Mesenchymal stem cell (in vitro differentiated cells and primary cell): ENCODE measurements at regions not wholly inside any gene's neighbourhood (a gene's known extent, or its start where the extent isn't known, plus 50 kb on each side); places are given as distances from the start of the nearest gene placed in this dataset.
A peak's percentile ranks its signal among the peaks of the same experiment; 100 is the strongest.

ENCODE experiments used
- DNase-seq: peaks from one replicate; pipeline ENCODE4 v3.0.0-alpha.2; 2013
- H2AFZ ChIP-seq: one replicate; pipeline ENCODE4 v1.6.1; 2013; ENCODE audit warnings: low read depth, mild to moderate bottlenecking, control low read depth, inconsistent platforms, low read length, moderate library complexity
- H2AK5ac ChIP-seq: 2 replicates; pipeline ENCODE4 v1.6.1; 2013; ENCODE audit warnings: low read length, moderate library complexity, mild to moderate bottlenecking, inconsistent platforms; ENCODE audit not compliant: severe bottlenecking
- H2BK120ac ChIP-seq: one replicate; pipeline ENCODE4 v1.6.1; 2013; ENCODE audit warnings: low read depth, mild to moderate bottlenecking, inconsistent platforms, low read length, moderate library complexity
- H2BK12ac ChIP-seq, 2 experiments: one replicate each; pipeline ENCODE4 v1.6.1; 2013; ENCODE audit warnings: inconsistent platforms in 2 of 2, low read length in 2 of 2, mild to moderate bottlenecking in 2 of 2, moderate library complexity in 2 of 2, control low read depth in 1 of 2
- H2BK15ac ChIP-seq: one replicate; pipeline ENCODE4 v1.6.1; 2013; ENCODE audit warnings: mild to moderate bottlenecking, low read depth, inconsistent platforms; ENCODE audit not compliant: poor library complexity, severe bottlenecking
- H2BK5ac ChIP-seq: 2 replicates; pipeline ENCODE4 v1.6.1; 2013; ENCODE audit warnings: low read depth, mild to moderate bottlenecking, low read length, control low read depth, inconsistent platforms; ENCODE audit not compliant: poor library complexity, severe bottlenecking
- H3K14ac ChIP-seq, 2 experiments: one replicate each; pipeline ENCODE4 v1.6.1; 2013; ENCODE audit warnings: inconsistent platforms in 2 of 2, low read length in 2 of 2, control low read depth in 1 of 2, mild to moderate bottlenecking in 1 of 2, moderate library complexity in 1 of 2
- H3K18ac ChIP-seq, 2 experiments: one replicate each; pipeline ENCODE4 v1.6.1; 2013; ENCODE audit warnings: inconsistent platforms in 2 of 2, low read length in 2 of 2, control low read depth in 1 of 2, low read depth in 1 of 2, mild to moderate bottlenecking in 1 of 2
- H3K23ac ChIP-seq, 2 experiments: one replicate each; pipeline ENCODE4 v1.6.1; 2013; ENCODE audit warnings: inconsistent platforms in 2 of 2, low read length in 2 of 2, mild to moderate bottlenecking in 2 of 2, moderate library complexity in 2 of 2, control low read depth in 1 of 2
- H3K27ac ChIP-seq: 2 replicates; pipeline ENCODE4 v1.5.1; 2013; ENCODE audit warnings: mild to moderate bottlenecking, moderate library complexity, low read length, control low read depth, inconsistent platforms; ENCODE audit not compliant: poor library complexity, severe bottlenecking
- H3K27me3 ChIP-seq, 2 experiments: 2 replicates each; pipeline versions ENCODE4 v1.6.1 to v1.7.0; 2013; ENCODE audit warnings: low read length in 2 of 2, mild to moderate bottlenecking in 2 of 2, moderate library complexity in 2 of 2, control low read depth in 1 of 2, inconsistent platforms in 1 of 2; ENCODE audit not compliant: control insufficient read depth in 1 of 2, insufficient read depth in 1 of 2
- H3K36me3 ChIP-seq, 2 experiments: 2 replicates each; pipeline versions ENCODE4 v1.6.1 to v1.7.0; 2013; ENCODE audit warnings: low read length in 2 of 2, control low read depth in 1 of 2, inconsistent platforms in 1 of 2, low read depth in 1 of 2, mild to moderate bottlenecking in 1 of 2; ENCODE audit not compliant: insufficient read depth in 2 of 2, control insufficient read depth in 1 of 2
- H3K4ac ChIP-seq, 2 experiments: one replicate each; pipeline ENCODE4 v1.6.1; 2013; ENCODE audit warnings: inconsistent platforms in 2 of 2, low read length in 2 of 2, mild to moderate bottlenecking in 2 of 2, moderate library complexity in 2 of 2, control low read depth in 1 of 2, low read depth in 1 of 2
- H3K4me1 ChIP-seq: 2 replicates; pipeline ENCODE4 v1.6.1; 2013; ENCODE audit warnings: low read depth, low read length, control low read depth; ENCODE audit not compliant: control insufficient read depth, insufficient read depth
- H3K4me2 ChIP-seq: 2 replicates; pipeline ENCODE4 v1.6.1; 2013; ENCODE audit warnings: low read length, mild to moderate bottlenecking, inconsistent platforms; ENCODE audit not compliant: poor library complexity, severe bottlenecking
- H3K4me3 ChIP-seq, 2 experiments: 2 replicates each; pipeline versions ENCODE4 v1.5.1 to v1.7.0; 2013; ENCODE audit warnings: low read length in 2 of 2, mild to moderate bottlenecking in 2 of 2, control low read depth in 1 of 2, low read depth in 1 of 2; ENCODE audit not compliant: insufficient read depth in 1 of 2
- H3K79me1 ChIP-seq: replicated peaks from 2 replicates; pipeline ENCODE4 v1.6.1; 2013; ENCODE audit warnings: mild to moderate bottlenecking, control low read depth, low read length, inconsistent platforms; ENCODE audit not compliant: poor library complexity, severe bottlenecking
- H3K9ac ChIP-seq: 2 replicates; pipeline ENCODE4 v1.7.0; 2013; ENCODE audit warnings: mild to moderate bottlenecking, low read length, moderate library complexity
- H3K9me3 ChIP-seq: 2 replicates; pipeline ENCODE4 v1.7.0; 2013; ENCODE audit warnings: mild to moderate bottlenecking, low read length; ENCODE audit not compliant: control insufficient read depth
- H4K8ac ChIP-seq: one replicate; pipeline ENCODE4 v1.6.1; 2013; ENCODE audit warnings: inconsistent platforms, mild to moderate bottlenecking, low read length, moderate library complexity
- H4K91ac ChIP-seq: one replicate; pipeline ENCODE4 v1.6.1; 2013; ENCODE audit warnings: mild to moderate bottlenecking, low read length, inconsistent platforms
- WGBS: methylation state at CpG from one replicate; pipeline ENCODE4 v1.1.7; 2013; ENCODE audit warnings: mixed read lengths; 5-methylcytosine and 5-hydroxymethylcytosine counted together

DNA sequence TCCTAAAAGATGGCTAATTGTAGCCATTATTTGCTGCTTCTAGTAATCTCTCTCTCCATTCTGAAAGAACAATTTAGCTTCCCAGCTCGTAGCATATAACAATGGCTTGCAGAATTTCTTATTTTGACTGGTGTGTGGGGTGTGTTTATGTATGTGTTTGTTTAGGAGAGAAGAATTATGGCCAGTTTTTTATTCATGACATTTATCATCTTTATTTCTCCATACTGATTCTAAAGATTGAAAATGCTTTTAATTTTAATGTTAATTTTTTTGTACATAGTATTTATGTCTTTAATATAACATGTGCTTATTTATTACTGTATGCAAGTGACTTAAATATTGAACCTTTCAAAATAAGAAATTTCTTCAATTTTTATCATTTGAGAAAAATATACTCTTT is 115.8 kb upstream of the TMTC4 start:
- no peak overlapping the region for H4K8ac ChIP-seq
- H3K23ac ChIP-seq: no peak overlapping the region
- no peak overlapping the region for H2BK5ac ChIP-seq
- no peak overlapping the region for H2AFZ ChIP-seq
- no peak overlapping the region for H3K18ac ChIP-seq
- no peaks in the 10 kb centered on the region for H3K4me1 ChIP-seq
- no peak overlapping the region for H3K27ac ChIP-seq
- no peak overlapping the region for H3K14ac ChIP-seq
- H2AK5ac ChIP-seq: no peak overlapping the region
- H4K91ac ChIP-seq: no peak overlapping the region
- no peak overlapping the region for H2BK12ac ChIP-seq
- H3K4ac ChIP-seq: no peak overlapping the region
- no peaks in the 10 kb centered on the region for H3K36me3 ChIP-seq
- no peak overlapping the region for H2BK15ac ChIP-seq
- no peak overlapping the region for H3K4me2 ChIP-seq
- H2BK120ac ChIP-seq: no peak overlapping the region
- H3K9me3 ChIP-seq: peaks cover 8% of the 10 kb centered on the region
- H3K79me1 ChIP-seq: no peaks in the 10 kb centered on the region
- no peak overlapping the region for H3K4me3 ChIP-seq
- H3K9ac ChIP-seq: no peak overlapping the region
- H3K27me3 ChIP-seq: no peaks in the 10 kb centered on the region
- DNase-seq: no peak
- WGBS: no CpG with 5 or more reads among the region's 1 CpG

DNA sequence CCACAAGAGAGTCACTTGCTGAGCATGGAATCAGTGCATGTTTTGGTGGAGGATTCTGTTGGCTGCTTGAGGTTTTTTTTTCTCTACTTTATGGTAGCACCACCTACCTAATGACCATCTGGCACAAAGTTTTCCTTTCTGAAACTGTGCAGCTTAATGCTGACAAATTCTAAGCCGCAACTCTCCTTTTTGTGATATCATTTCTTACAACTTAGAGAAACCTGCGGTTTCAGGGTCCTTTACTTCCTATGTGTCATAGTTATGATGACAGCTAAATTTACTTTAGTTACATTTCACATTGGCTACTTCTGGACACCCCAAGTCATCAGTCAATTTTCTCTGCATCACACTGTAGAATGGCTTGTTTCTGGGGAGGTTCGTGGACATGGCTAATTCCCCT is 115.4 kb upstream of the TMTC4 start:
- no peak overlapping the region for H3K9ac ChIP-seq
- H3K9me3 ChIP-seq: peaks cover 8% of the 10 kb centered on the region
- peak; percentile 30 for DNase-seq
- no peak overlapping the region for H3K23ac ChIP-seq
- 45% methylated on average over 2 of the region's 3 CpGs for WGBS
- H3K4me3 ChIP-seq: no peak overlapping the region
- no peaks in the 10 kb centered on the region for H3K27me3 ChIP-seq
- no peak overlapping the region for H2BK15ac ChIP-seq
- no peak overlapping the region for H2AK5ac ChIP-seq
- no peak overlapping the region for H2BK120ac ChIP-seq
- H3K36me3 ChIP-seq: no peaks in the 10 kb centered on the region
- no peak overlapping the region for H3K4me2 ChIP-seq
- peak overlapping the region in 1 of 2 experiments; percentile 43 for H3K18ac ChIP-seq
- no peak overlapping the region for H2BK5ac ChIP-seq
- no peak overlapping the region for H3K14ac ChIP-seq
- H3K4me1 ChIP-seq: no peaks in the 10 kb centered on the region
- H3K27ac ChIP-seq: no peak overlapping the region
- no peak overlapping the region for H3K4ac ChIP-seq
- no peak overlapping the region for H4K91ac ChIP-seq
- H4K8ac ChIP-seq: no peak overlapping the region
- no peak overlapping the region for H2BK12ac ChIP-seq
- H3K79me1 ChIP-seq: no peaks in the 10 kb centered on the region
- H2AFZ ChIP-seq: no peak overlapping the region

DNA sequence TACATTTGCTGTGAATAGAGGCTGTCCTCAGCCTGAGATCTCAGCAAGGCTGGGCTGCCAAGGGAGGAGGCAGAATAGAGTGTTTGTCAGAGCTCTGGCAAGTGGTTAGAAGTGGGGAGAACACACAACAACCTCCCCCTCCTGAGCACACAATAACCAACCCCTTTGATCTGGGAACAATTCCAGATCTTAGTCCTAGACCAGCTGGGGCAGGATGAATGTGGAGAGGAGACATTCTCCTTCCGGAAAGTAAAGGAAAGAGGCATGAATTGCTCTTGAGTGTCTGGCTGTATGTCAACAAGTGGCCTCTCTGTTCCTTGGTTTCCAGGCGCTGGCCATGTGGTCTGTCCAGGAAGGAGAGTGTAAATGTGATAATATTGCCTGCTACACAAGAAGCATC is 114.9 kb upstream of the TMTC4 start:
- Histone ChIP-seq H3K4ac (no peak overlapping the region), H3K79me1 (no peaks in the 10 kb centered on the region)
- 0% methylated on average over 2 of the region's 2 CpGs for WGBS

DNA sequence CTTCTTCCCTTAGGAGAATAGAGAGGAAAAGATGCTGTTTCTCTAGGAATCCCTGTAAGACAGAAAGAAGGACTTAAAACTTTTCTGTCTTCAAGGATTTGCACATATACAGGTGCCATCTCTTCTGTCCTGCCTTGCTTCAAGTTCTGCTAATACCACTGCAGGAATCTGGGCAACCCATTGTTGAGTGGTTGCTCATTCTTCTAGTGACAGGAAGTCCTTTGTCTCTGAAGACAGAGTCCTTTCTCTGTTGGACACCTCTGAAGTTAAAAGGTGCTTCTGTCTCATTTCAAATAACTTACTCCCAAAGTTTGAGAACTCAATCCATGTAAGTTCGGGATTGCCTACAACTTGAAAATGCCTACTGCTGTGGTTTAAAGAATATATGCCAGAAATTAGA is 114.4 kb upstream of the TMTC4 start:
- H4K91ac ChIP-seq: no peak overlapping the region
- no peaks in the 10 kb centered on the region for H3K27me3 ChIP-seq
- H3K27ac ChIP-seq: no peak overlapping the region
- no peak overlapping the region for H2AK5ac ChIP-seq
- H2BK15ac ChIP-seq: no peak overlapping the region
- no peaks in the 10 kb centered on the region for H3K79me1 ChIP-seq
- DNase-seq: no peak
- H3K4me1 ChIP-seq: no peaks in the 10 kb centered on the region
- H3K14ac ChIP-seq: no peak overlapping the region
- no peak overlapping the region for H4K8ac ChIP-seq
- no peak overlapping the region for H3K4ac ChIP-seq
- peak overlapping the region in 1 of 2 experiments; percentile 54 for H3K18ac ChIP-seq
- H3K4me3 ChIP-seq: no peak overlapping the region
- no peak overlapping the region for H2BK5ac ChIP-seq
- H3K23ac ChIP-seq: no peak overlapping the region
- H3K4me2 ChIP-seq: no peak overlapping the region
- no peak overlapping the region for H2BK12ac ChIP-seq
- H2AFZ ChIP-seq: no peak overlapping the region
- no peak overlapping the region for H2BK120ac ChIP-seq
- H3K9me3 ChIP-seq: peaks cover 3% of the 10 kb centered on the region
- no peaks in the 10 kb centered on the region for H3K36me3 ChIP-seq
- H3K9ac ChIP-seq: no peak overlapping the region
- WGBS: 100% methylated on average over 1 of the region's 1 CpG

More for the DNA sequence above, 114.9 kb upstream of the TMTC4 start:
- peaks cover 8% of the 10 kb centered on the region for H3K9me3 ChIP-seq
- no peak overlapping the region for H2AK5ac ChIP-seq
- no peaks in the 10 kb centered on the region for H3K27me3 ChIP-seq
- H2BK15ac ChIP-seq: no peak overlapping the region
- no peak overlapping the region for H3K27ac ChIP-seq
- peak overlapping the region in 1 of 2 experiments; percentile 54 for H3K18ac ChIP-seq
- no peak overlapping the region for H2AFZ ChIP-seq
- H3K23ac ChIP-seq: no peak overlapping the region
- H2BK120ac ChIP-seq: no peak overlapping the region
- no peak overlapping the region for H3K4me2 ChIP-seq
- no peaks in the 10 kb centered on the region for H3K36me3 ChIP-seq
- peak; percentile 61 for DNase-seq
- H4K91ac ChIP-seq: no peak overlapping the region
- H2BK12ac ChIP-seq: no peak overlapping the region
- no peak overlapping the region for H4K8ac ChIP-seq
- H2BK5ac ChIP-seq: no peak overlapping the region
- no peak overlapping the region for H3K4me3 ChIP-seq
- H3K4me1 ChIP-seq: no peaks in the 10 kb centered on the region
- H3K14ac ChIP-seq: no peak overlapping the region
- H3K9ac ChIP-seq: no peak overlapping the region
